ENCODE measurements at regions not wholly inside any gene's neighbourhood (a gene's known extent, or its start where the extent isn't known, plus 50 kb on each side); places are given as distances from the start of the nearest gene placed in this dataset.

- no CpG with 5 or more reads among the region's 2 CpGs for WGBS, 2 experiments (ENCODE audit: extremely low coverage in 2 of 2, insufficient read length in 1 of 2)
- Histone ChIP-seq H3K4me3 (ENCODE audit: insufficient read depth, low read depth, low read length) (no peak overlapping the region), H3K23ac (ENCODE audit: low read depth, low read length) (no peak overlapping the region), H3K4ac (ENCODE audit: low read depth, low read length) (no peak overlapping the region), H4K91ac (ENCODE audit: insufficient read depth, low read depth, low read length) (no peak overlapping the region), H3K4me1 (ENCODE audit: control insufficient read depth, insufficient read depth, low read length) (no peaks in the 10 kb centered on the region), H4K8ac (ENCODE audit: low read depth in 2 of 2, low read length in 2 of 2) (no peak overlapping the region), H3K4me2 (ENCODE audit: low read depth, low read length) (no peak overlapping the region), H2BK120ac (ENCODE audit: low read depth, low read length) (no peak overlapping the region), H3K9ac (ENCODE audit: low read depth, low read length) (no peak overlapping the region), H3K27me3 (ENCODE audit: control insufficient read depth, insufficient read depth, low read length) (no peaks in the 10 kb centered on the region), H3K14ac (replicated peaks; ENCODE audit: low read depth, low read length) (no peak overlapping the region), H4K5ac (ENCODE audit: low read depth, low read length) (no peak overlapping the region), H2BK20ac (ENCODE audit: low read depth, low read length) (no peak overlapping the region), H3K9me3 (ENCODE audit: control insufficient read depth, insufficient read depth, low read length) (peaks cover 15% of the 10 kb centered on the region), H2AFZ (replicated peaks; ENCODE audit: low read length, poor library complexity) (no peak overlapping the region), H3K9me1 (ENCODE audit: insufficient read depth, low read length) (no peaks in the 10 kb centered on the region), H3K56ac (ENCODE audit: extremely low read depth, insufficient read depth, low read length) (no peak overlapping the region), H3K36me3 (ENCODE audit: control insufficient read depth, insufficient read depth, low read length) (no peaks in the 10 kb centered on the region), H2BK5ac (ENCODE audit: low read depth, low read length, poor library complexity, severe bottlenecking) (no peak overlapping the region), H2AK9ac (replicated peaks; ENCODE audit: low read depth, low read length, poor library complexity) (no peak overlapping the region), H4K20me1 (ENCODE audit: insufficient read depth, low read length) (no peaks in the 10 kb centered on the region), H2BK15ac (ENCODE audit: low read depth, low read length) (no peak overlapping the region), H3K79me1 (ENCODE audit: low read depth in 1 of 2, low read length in 2 of 2) (no peaks in the 10 kb centered on the region), H2AK5ac (ENCODE audit: low read depth, low read length) (no peak overlapping the region), H3K18ac (ENCODE audit: low read depth, low read length) (no peak overlapping the region), H3K27ac (ENCODE audit: insufficient read depth, low read length) (no peak overlapping the region)
- in situ Hi-C loops (cut with MboI; ENCODE audit: low sequenced_read_pairs): no loop called here
- ChIA-PET CTCF (no interaction called here), POLR2A (ENCODE audit: unreplicated experiment) (no interaction called here)
- ATAC-seq (ENCODE audit: low read depth) (no peak), DNase-seq (no peak)
- dilution Hi-C loops (cut with HindIII; ENCODE audit: low sequenced_read_pairs, unreplicated experiment): no loop called here
- intact Hi-C loops (cut with micrococcal nuclease): no loop called here
- TF ChIP-seq MXI1 (IDR thresholded peaks at IDR 0.05; ENCODE audit: borderline replicate concordance, low read depth, low read length) (no peak), RFX5 (IDR thresholded peaks at IDR 0.05; ENCODE audit: low read depth, low read length) (no peak), CTCF (conservative IDR thresholded peaks at IDR 0.05; ENCODE audit: low read depth, low read length) (no peak), CEBPB (IDR thresholded peaks at IDR 0.05; ENCODE audit: low read depth, low read length) (no peak), RCOR1 (IDR thresholded peaks at IDR 0.05; ENCODE audit: insufficient replicate concordance, low read length) (no peak), NFE2L2 (IDR thresholded peaks at IDR 0.05; ENCODE audit: low read depth, low read length) (no peak), USF2 (IDR thresholded peaks at IDR 0.05; ENCODE audit: low read depth, low read length) (no peak), CHD1 (IDR thresholded peaks at IDR 0.05; ENCODE audit: low read depth, low read length) (no peak), RAD21 (IDR thresholded peaks at IDR 0.05; ENCODE audit: low read length) (no peak), MAZ (IDR thresholded peaks at IDR 0.05; ENCODE audit: borderline replicate concordance, low read depth, low read length) (no peak), FOS (IDR thresholded peaks at IDR 0.05; ENCODE audit: low read depth, low read length) (no peak), POLR2A (IDR thresholded peaks at IDR 0.05; ENCODE audit: low read depth, low read length) (no peak), MAFK (IDR thresholded peaks at IDR 0.05; ENCODE audit: low read depth, low read length) (no peak), SMC3 (IDR thresholded peaks at IDR 0.05; ENCODE audit: low read depth, low read length) (no peak)
- TF ChIP-seq, protein P1, sequence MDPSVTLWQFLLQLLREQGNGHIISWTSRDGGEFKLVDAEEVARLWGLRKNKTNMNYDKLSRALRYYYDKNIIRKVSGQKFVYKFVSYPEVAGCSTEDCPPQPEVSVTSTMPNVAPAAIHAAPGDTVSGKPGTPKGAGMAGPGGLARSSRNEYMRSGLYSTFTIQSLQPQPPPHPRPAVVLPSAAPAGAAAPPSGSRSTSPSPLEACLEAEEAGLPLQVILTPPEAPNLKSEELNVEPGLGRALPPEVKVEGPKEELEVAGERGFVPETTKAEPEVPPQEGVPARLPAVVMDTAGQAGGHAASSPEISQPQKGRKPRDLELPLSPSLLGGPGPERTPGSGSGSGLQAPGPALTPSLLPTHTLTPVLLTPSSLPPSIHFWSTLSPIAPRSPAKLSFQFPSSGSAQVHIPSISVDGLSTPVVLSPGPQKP (IDR thresholded peaks at IDR 0.05; ENCODE audit: borderline replicate concordance, low read depth, low read length): no peak
- no TSS peak for BruUV-seq (replicated peaks)
These were observed 468.1 kb upstream of the ADARB2 start for GRCh38 chr10:2205406-2205805.
